B cell (primary cell): ENCODE measurements at regions not wholly inside any gene's neighbourhood (a gene's known extent, or its start where the extent isn't known, plus 50 kb on each side); places are given as distances from the start of the nearest gene placed in this dataset.

Source experiments
- ATAC-seq: fragments of 200-7000 bp; cut with Tn5 transposase; one replicate; pipeline ENCODE4 v1.10.0; 2021; ENCODE audit warnings: low read depth, mild to moderate bottlenecking, moderate number of reproducible peaks, moderate library complexity
- CTCF ChIA-PET: fragments of 350-600 bp; sonication (Branson Sonifier 250); formaldehyde crosslinking; loops from one replicate; lab custom pipeline; 2021; ENCODE audit warnings: antibody characterized with exemption, inconsistent platforms; lab: Charles Lee
- POLR2A ChIA-PET: fragments of 350-600 bp; sonication (Branson Sonifier 250); formaldehyde crosslinking; loops from one replicate; lab custom pipeline; 2021; ENCODE audit warnings: antibody characterized with exemption; lab: Charles Lee
- DNase-seq: peaks from one replicate; pipeline ENCODE4 v3.0.0; 2013
- H2AFZ ChIP-seq: 2 replicates; pipeline ENCODE4 v1.6.1; 2012; ENCODE audit warnings: mild to moderate bottlenecking, low read depth, low read length; ENCODE audit not compliant: insufficient read depth, poor library complexity, severe bottlenecking
- H3K27ac ChIP-seq, 2 donors: 1 replicate in 1 of 2; 2 replicates in 1 of 2; pipeline ENCODE4 v1.5.1; 2012 to 2013; ENCODE audit warnings: low read length in 2 of 2, mild to moderate bottlenecking in 2 of 2, moderate library complexity in 1 of 2
- H3K27me3 ChIP-seq, 4 experiments: fragments of 200-600 bp in 1 of 4; sonication (generic) in 1 of 4; replicated peaks in 1 of 4; 1 replicate in 2 of 4; 2 replicates in 2 of 4; pipeline versions ENCODE4 v1.6.1 to v1.7.0; 2013 to 2016; ENCODE audit warnings: low read length in 3 of 4, mild to moderate bottlenecking in 2 of 4, mixed read lengths in 1 of 4, moderate library complexity in 1 of 4; ENCODE audit not compliant: insufficient read depth in 4 of 4, control insufficient read depth in 3 of 4; ENCODE audit errors: control extremely low read depth in 1 of 4
- H3K36me3 ChIP-seq, 2 experiments: replicated peaks in 1 of 2; 1 replicate in 1 of 2; 2 replicates in 1 of 2; pipeline versions ENCODE4 v1.6.1 to v1.7.1; 2013; ENCODE audit warnings: low read length in 1 of 2; ENCODE audit not compliant: insufficient read depth in 2 of 2, control insufficient read depth in 1 of 2; ENCODE audit errors: control extremely low read depth in 1 of 2, extremely low read depth in 1 of 2
- H3K4me1 ChIP-seq, 2 donors: fragments of 200-600 bp in 1 of 2; sonication (generic) in 1 of 2; 1 replicate in 1 of 2; 2 replicates in 1 of 2; pipeline versions ENCODE4 v1.5.1 to v1.6.1; 2013 to 2017; ENCODE audit warnings: low read length in 2 of 2; ENCODE audit not compliant: control insufficient read depth in 2 of 2, insufficient read depth in 2 of 2
- H3K4me2 ChIP-seq: replicated peaks from 2 replicates; pipeline ENCODE3; 2012; ENCODE audit warnings: mild to moderate bottlenecking, low read depth, low read length; ENCODE audit not compliant: poor library complexity, severe bottlenecking
- H3K4me3 ChIP-seq, 5 experiments: fragments of 200-600 bp in 1 of 5; sonication (generic) in 1 of 5; 1 replicate in 3 of 5; 2 replicates in 2 of 5; pipeline versions ENCODE4 v1.5.1 to v1.7.0; 2011 to 2016; ENCODE audit warnings: low read length in 4 of 5, mild to moderate bottlenecking in 4 of 5, low read depth in 2 of 5, control low read depth in 1 of 5, moderate library complexity in 1 of 5; ENCODE audit not compliant: insufficient read depth in 1 of 5; ENCODE audit errors: control extremely low read depth in 1 of 5, extremely low read depth in 1 of 5
- H3K79me2 ChIP-seq: fragments of 200-600 bp; sonication (generic); one replicate; pipeline ENCODE4 v1.6.0; 2016; ENCODE audit warnings: low read length; ENCODE audit not compliant: control insufficient read depth, insufficient read depth
- H3K9ac ChIP-seq: fragments of 200-600 bp; sonication (generic); 2 replicates; pipeline ENCODE4 v1.6.1; 2017; ENCODE audit warnings: mild to moderate bottlenecking, low read length, moderate library complexity
- H3K9me3 ChIP-seq, 3 donors: one replicate each; pipeline versions ENCODE4 v1.6.1 to v1.7.1; 2013; ENCODE audit warnings: low read length in 2 of 3; ENCODE audit not compliant: control insufficient read depth in 2 of 3, insufficient read depth in 1 of 3; ENCODE audit errors: control extremely low read depth in 1 of 3
- H4K20me1 ChIP-seq: 2 replicates; pipeline ENCODE4 v1.6.0; 2012; ENCODE audit warnings: mild to moderate bottlenecking, low read length; ENCODE audit not compliant: insufficient read depth, control insufficient read depth, poor library complexity, severe bottlenecking
- H3K27ac Mint-ChIP-seq: one replicate; pipeline ENCODE4 v1.8.0; 2021; ENCODE audit warnings: mixed read lengths
- H3K27me3 Mint-ChIP-seq: one replicate; pipeline ENCODE4 v1.8.0; 2021; ENCODE audit warnings: mixed read lengths
- H3K4me1 Mint-ChIP-seq: one replicate; pipeline ENCODE4 v1.8.0; 2021; ENCODE audit warnings: mixed read lengths
- H3K4me3 Mint-ChIP-seq: one replicate; pipeline ENCODE4 v1.8.0; 2021; ENCODE audit warnings: mixed read lengths
- H3K9me3 Mint-ChIP-seq: one replicate; pipeline ENCODE4 v1.8.0; 2022; ENCODE audit warnings: mixed read lengths; ENCODE audit not compliant: insufficient read depth
- EZH2 ChIP-seq: IDR thresholded peaks from 2 replicates; pipeline ENCODE4 v1.6.1; 2012; ENCODE audit warnings: borderline replicate concordance, low read depth, mild to moderate bottlenecking, moderate library complexity, low read length; ENCODE audit not compliant: insufficient read depth, poor library complexity, severe bottlenecking
- WGBS: methylation state at CpG from one replicate; pipeline ENCODE4 v1.1.5; 2013; ENCODE audit warnings: missing lambda C conversion rate; ENCODE audit not compliant: insufficient coverage; 5-methylcytosine and 5-hydroxymethylcytosine counted together
- intact Hi-C: fragments of 100-400 bp; cut with micrococcal nuclease; formaldehyde crosslinking; loops from one replicate; pipeline ENCODE4 v1.10.0; 2022
- TF ChIP-seq, protein P1 (sequence below): fragments of 200-600 bp; IDR thresholded peaks from one replicate; pipeline ENCODE4 v1.8.0; 2022; ENCODE audit warnings: antibody characterized with exemption, mild to moderate bottlenecking

GRCh38 chr3:59246719-59247401 lies 197.0 kb upstream of the CFAP20DC start:
- Histone ChIP-seq H3K9me3 (peaks cover 0 to 14% (median 2%) of the 10 kb centered on the region in 3 donors), H2AFZ (no peak overlapping the region), H3K79me2 (no peaks in the 10 kb centered on the region), H3K4me1 (peaks cover 17 to 26% of the 10 kb centered on the region in 2 donors), H3K27ac (peak overlapping the region; percentile 38 to 48), H3K9ac (peak overlapping the region; percentile 16), H3K27me3 (no peaks in the 10 kb centered on the region), H3K4me3 (no peak overlapping the region), H4K20me1 (no peaks in the 10 kb centered on the region), H3K36me3 (no peaks in the 10 kb centered on the region), H3K4me2 (peak overlapping the region; percentile 47)
- Mint-ChIP-seq H3K27me3 (no peaks in the 10 kb centered on the region), H3K9me3 (peaks cover 3% of the 10 kb centered on the region), H3K27ac (peak overlapping the region; percentile 79), H3K4me3 (peak overlapping the region; percentile 54), H3K4me1 (peaks cover 24% of the 10 kb centered on the region)
- peak; percentile 51 for DNase-seq
- WGBS, result 0% methylated on average over 1 of the region's 3 CpGs
- intact Hi-C loops, result no loop called here
- TF ChIP-seq, protein P1, sequence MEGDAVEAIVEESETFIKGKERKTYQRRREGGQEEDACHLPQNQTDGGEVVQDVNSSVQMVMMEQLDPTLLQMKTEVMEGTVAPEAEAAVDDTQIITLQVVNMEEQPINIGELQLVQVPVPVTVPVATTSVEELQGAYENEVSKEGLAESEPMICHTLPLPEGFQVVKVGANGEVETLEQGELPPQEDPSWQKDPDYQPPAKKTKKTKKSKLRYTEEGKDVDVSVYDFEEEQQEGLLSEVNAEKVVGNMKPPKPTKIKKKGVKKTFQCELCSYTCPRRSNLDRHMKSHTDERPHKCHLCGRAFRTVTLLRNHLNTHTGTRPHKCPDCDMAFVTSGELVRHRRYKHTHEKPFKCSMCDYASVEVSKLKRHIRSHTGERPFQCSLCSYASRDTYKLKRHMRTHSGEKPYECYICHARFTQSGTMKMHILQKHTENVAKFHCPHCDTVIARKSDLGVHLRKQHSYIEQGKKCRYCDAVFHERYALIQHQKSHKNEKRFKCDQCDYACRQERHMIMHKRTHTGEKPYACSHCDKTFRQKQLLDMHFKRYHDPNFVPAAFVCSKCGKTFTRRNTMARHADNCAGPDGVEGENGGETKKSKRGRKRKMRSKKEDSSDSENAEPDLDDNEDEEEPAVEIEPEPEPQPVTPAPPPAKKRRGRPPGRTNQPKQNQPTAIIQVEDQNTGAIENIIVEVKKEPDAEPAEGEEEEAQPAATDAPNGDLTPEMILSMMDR, result no peak
- no peak for TF ChIP-seq EZH2
- POLR2A ChIA-PET, result no interaction called here
- CTCF ChIA-PET, result no interaction called here
- peak; percentile 78 for ATAC-seq

GRCh38 chr3:59245859-59246501 lies 196.2 kb upstream of the CFAP20DC start:
- H3K4me3 Mint-ChIP-seq, result peak overlapping the region; percentile 13
- Histone ChIP-seq H4K20me1 (no peaks in the 10 kb centered on the region), H3K4me2 (peak overlapping the region; percentile 47), H3K79me2 (no peaks in the 10 kb centered on the region), H3K36me3 (no peaks in the 10 kb centered on the region), H3K4me3 (no peak overlapping the region), H3K27me3 (no peaks in the 10 kb centered on the region), H3K4me1 (peaks cover 17 to 26% of the 10 kb centered on the region in 2 donors), H2AFZ (no peak overlapping the region), H3K9ac (no peak overlapping the region), H3K27ac (no peak overlapping the region), H3K9me3 (peaks cover 0 to 14% (median 2%) of the 10 kb centered on the region in 3 donors)
- peaks cover 24% of the 10 kb centered on the region for H3K4me1 Mint-ChIP-seq
- H3K27ac Mint-ChIP-seq, result no peak overlapping the region
- intact Hi-C loops, result no loop called here
- no peaks in the 10 kb centered on the region for H3K27me3 Mint-ChIP-seq
- peaks cover 3% of the 10 kb centered on the region for H3K9me3 Mint-ChIP-seq
- WGBS, result 95% methylated on average over 6 of the region's 8 CpGs
- ChIA-PET POLR2A (no interaction called here), CTCF (no interaction called here)
- no peak for DNase-seq
- ATAC-seq, result no peak
- no peak for TF ChIP-seq EZH2
- TF ChIP-seq, protein P1, result no peak
